ENCODE measurements at regions not wholly inside any gene's neighbourhood (a gene's known extent, or its start where the extent isn't known, plus 50 kb on each side); places are given as distances from the start of the nearest gene placed in this dataset.

GRCh38 chr6:156282087-156282486, 495.1 kb upstream of the ARID1B start:
- Histone ChIP-seq H3K14ac (replicated peaks; ENCODE audit: low read depth, low read length) (no peak overlapping the region), H4K5ac (ENCODE audit: low read depth, low read length) (no peak overlapping the region), H4K20me1 (ENCODE audit: insufficient read depth, low read length) (no peaks in the 10 kb centered on the region), H3K79me1 (ENCODE audit: low read depth in 1 of 2, low read length in 2 of 2) (no peaks in the 10 kb centered on the region), H3K18ac (ENCODE audit: low read depth, low read length) (no peak overlapping the region), H3K9ac (ENCODE audit: low read depth, low read length) (no peak overlapping the region), H3K4me3 (ENCODE audit: insufficient read depth, low read depth, low read length) (no peak overlapping the region), H2AK5ac (ENCODE audit: low read depth, low read length) (no peak overlapping the region), H2AK9ac (replicated peaks; ENCODE audit: low read depth, low read length, poor library complexity) (no peak overlapping the region), H3K4ac (ENCODE audit: low read depth, low read length) (no peak overlapping the region), H3K56ac (ENCODE audit: extremely low read depth, insufficient read depth, low read length) (no peak overlapping the region), H3K27me3 (ENCODE audit: control insufficient read depth, insufficient read depth, low read length) (peaks cover 1% of the 10 kb centered on the region; the same call in 1 of the 2 replicates), H2AFZ (replicated peaks; ENCODE audit: low read length, poor library complexity) (no peak overlapping the region), H3K4me2 (ENCODE audit: low read depth, low read length) (no peak overlapping the region), H3K23ac (ENCODE audit: low read depth, low read length) (no peak overlapping the region), H4K91ac (ENCODE audit: insufficient read depth, low read depth, low read length) (no peak overlapping the region), H3K27ac (ENCODE audit: insufficient read depth, low read length) (no peak overlapping the region), H2BK120ac (ENCODE audit: low read depth, low read length) (no peak overlapping the region), H2BK15ac (ENCODE audit: low read depth, low read length) (no peak overlapping the region), H2BK20ac (ENCODE audit: low read depth, low read length) (no peak overlapping the region), H3K4me1 (ENCODE audit: control insufficient read depth, insufficient read depth, low read length) (no peaks in the 10 kb centered on the region), H4K8ac (ENCODE audit: low read depth in 2 of 2, low read length in 2 of 2) (no peak overlapping the region), H2BK5ac (ENCODE audit: low read depth, low read length, poor library complexity, severe bottlenecking) (no peak overlapping the region), H3K36me3 (ENCODE audit: control insufficient read depth, insufficient read depth, low read length) (no peaks in the 10 kb centered on the region), H3K9me1 (ENCODE audit: insufficient read depth, low read length) (no peaks in the 10 kb centered on the region), H3K9me3 (ENCODE audit: control insufficient read depth, insufficient read depth, low read length) (no peaks in the 10 kb centered on the region; the same call in 1 of the 2 replicates)
- ATAC-seq (ENCODE audit: low read depth) (no peak), DNase-seq (no peak)
- WGBS, 2 experiments (ENCODE audit: extremely low coverage in 2 of 2, insufficient read length in 1 of 2), result no CpG with 5 or more reads among the region's 1 CpG
- TF ChIP-seq USF2 (IDR thresholded peaks at IDR 0.05; ENCODE audit: low read depth, low read length) (no peak), MAFK (IDR thresholded peaks at IDR 0.05; ENCODE audit: low read depth, low read length) (peak; percentile 66), FOS (IDR thresholded peaks at IDR 0.05; ENCODE audit: low read depth, low read length) (no peak), RFX5 (IDR thresholded peaks at IDR 0.05; ENCODE audit: low read depth, low read length) (no peak), POLR2A (IDR thresholded peaks at IDR 0.05; ENCODE audit: low read depth, low read length) (no peak), RCOR1 (IDR thresholded peaks at IDR 0.05; ENCODE audit: insufficient replicate concordance, low read length) (no peak)
- TF ChIP-seq, protein P1, sequence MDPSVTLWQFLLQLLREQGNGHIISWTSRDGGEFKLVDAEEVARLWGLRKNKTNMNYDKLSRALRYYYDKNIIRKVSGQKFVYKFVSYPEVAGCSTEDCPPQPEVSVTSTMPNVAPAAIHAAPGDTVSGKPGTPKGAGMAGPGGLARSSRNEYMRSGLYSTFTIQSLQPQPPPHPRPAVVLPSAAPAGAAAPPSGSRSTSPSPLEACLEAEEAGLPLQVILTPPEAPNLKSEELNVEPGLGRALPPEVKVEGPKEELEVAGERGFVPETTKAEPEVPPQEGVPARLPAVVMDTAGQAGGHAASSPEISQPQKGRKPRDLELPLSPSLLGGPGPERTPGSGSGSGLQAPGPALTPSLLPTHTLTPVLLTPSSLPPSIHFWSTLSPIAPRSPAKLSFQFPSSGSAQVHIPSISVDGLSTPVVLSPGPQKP (IDR thresholded peaks at IDR 0.05; ENCODE audit: borderline replicate concordance, low read depth, low read length), result no peak
- no TSS peak for BruUV-seq (replicated peaks)
- dilution Hi-C loops (cut with HindIII; ENCODE audit: low sequenced_read_pairs, unreplicated experiment), result no loop called here
- in situ Hi-C loops (cut with MboI; ENCODE audit: low sequenced_read_pairs), result no loop called here
- intact Hi-C loops (cut with micrococcal nuclease), result no loop called here
- CTCF ChIA-PET, result no interaction called here
- POLR2A ChIA-PET (ENCODE audit: unreplicated experiment), result no interaction called here
